Bronchial epithelial cell (primary cell): ENCODE measurements at regions not wholly inside any gene's neighbourhood (a gene's known extent, or its start where the extent isn't known, plus 50 kb on each side); places are given as distances from the start of the nearest gene placed in this dataset.

Experiments
- DNase-seq: peaks from one replicate; pipeline ENCODE4 v3.0.0-alpha.2; 2010; ENCODE audit warnings: low read depth
- FAIRE-seq: peaks from 2 replicates; lab custom pipeline; 2011; peaks lifted over from hg19 to GRCh38; lab: Jason Lieb, UNC
- H3K27me3 ChIP-seq: 2 replicates; pipeline ENCODE4 v1.5.1; 2011; ENCODE audit warnings: low read length; ENCODE audit not compliant: control insufficient read depth, insufficient read depth
- H3K36me3 ChIP-seq: 2 replicates; pipeline ENCODE4 v1.5.1; 2011; ENCODE audit warnings: low read length; ENCODE audit not compliant: control insufficient read depth, insufficient read depth
- H3K4me3 ChIP-seq: 2 replicates; pipeline ENCODE4 v1.5.1; 2011; ENCODE audit warnings: mild to moderate bottlenecking, low read depth, low read length, control low read depth
- TF ChIP-seq, protein P1 (sequence below): IDR thresholded peaks from 2 replicates; pipeline ENCODE4 v1.5.1; 2011; ENCODE audit warnings: mild to moderate bottlenecking, moderate library complexity, low read length, control low read depth, inconsistent platforms; ENCODE audit not compliant: insufficient read depth, severe bottlenecking

DNA sequence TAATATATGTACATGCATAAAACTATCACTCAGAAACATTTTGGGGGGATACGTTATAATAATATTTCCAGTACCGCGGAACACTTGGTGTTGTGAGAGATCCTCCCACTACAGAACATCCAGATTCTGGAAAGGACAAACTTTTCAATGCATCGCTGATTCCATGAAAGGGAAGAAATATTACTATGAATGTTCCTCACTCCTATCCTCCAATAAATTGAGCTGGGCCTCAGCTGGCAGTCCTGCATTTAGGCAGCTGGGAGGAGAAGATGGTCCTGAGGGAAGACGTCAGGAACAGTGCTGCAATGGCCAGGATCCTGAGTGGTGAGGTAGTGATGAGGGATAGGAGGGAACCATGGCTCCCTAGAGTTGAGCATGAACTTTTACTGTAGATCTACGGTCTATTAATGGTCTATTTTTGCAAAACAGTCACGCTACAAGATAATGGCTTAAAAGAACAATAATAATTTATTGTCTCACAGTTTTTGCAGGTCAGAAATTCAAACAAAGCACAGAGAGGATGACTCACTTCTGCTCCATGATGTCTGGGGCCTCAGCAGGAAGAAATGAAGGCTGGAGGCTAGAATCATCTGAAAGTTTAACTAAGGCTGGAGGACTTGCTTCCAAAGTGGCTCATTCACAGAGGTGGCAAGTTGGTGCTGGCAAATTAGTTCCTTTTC is 538.1 kb downstream of the STIM2 start:
- TF ChIP-seq, protein P1, sequence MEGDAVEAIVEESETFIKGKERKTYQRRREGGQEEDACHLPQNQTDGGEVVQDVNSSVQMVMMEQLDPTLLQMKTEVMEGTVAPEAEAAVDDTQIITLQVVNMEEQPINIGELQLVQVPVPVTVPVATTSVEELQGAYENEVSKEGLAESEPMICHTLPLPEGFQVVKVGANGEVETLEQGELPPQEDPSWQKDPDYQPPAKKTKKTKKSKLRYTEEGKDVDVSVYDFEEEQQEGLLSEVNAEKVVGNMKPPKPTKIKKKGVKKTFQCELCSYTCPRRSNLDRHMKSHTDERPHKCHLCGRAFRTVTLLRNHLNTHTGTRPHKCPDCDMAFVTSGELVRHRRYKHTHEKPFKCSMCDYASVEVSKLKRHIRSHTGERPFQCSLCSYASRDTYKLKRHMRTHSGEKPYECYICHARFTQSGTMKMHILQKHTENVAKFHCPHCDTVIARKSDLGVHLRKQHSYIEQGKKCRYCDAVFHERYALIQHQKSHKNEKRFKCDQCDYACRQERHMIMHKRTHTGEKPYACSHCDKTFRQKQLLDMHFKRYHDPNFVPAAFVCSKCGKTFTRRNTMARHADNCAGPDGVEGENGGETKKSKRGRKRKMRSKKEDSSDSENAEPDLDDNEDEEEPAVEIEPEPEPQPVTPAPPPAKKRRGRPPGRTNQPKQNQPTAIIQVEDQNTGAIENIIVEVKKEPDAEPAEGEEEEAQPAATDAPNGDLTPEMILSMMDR, result no peak
- H3K36me3 ChIP-seq, result no peaks in the 10 kb centered on the region
- no peak overlapping the region for H3K4me3 ChIP-seq
- H3K27me3 ChIP-seq, result no peaks in the 10 kb centered on the region
- FAIRE-seq (no peak), DNase-seq (peak; percentile 21)

DNA sequence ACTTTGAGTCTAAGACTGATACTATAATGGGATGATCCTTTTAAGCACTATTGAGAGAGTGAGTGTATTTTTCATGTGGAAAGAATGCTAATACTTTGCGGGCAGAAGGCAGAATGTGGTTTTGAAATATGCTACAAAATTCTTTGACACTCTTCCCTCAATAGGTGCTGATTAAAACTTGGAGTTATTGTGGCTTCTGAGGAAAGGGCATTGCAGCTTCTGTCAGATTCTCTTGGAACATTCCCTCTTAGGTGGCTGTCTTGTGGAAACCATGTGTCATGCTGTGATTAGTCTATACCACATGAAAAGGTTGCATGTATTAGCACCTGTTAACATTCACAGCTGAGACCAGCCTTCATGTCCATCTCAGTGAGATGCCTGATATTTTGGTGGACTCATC is 547.0 kb downstream of the STIM2 start:
- no peak for DNase-seq
- TF ChIP-seq, protein P1, result no peak
- Histone ChIP-seq H3K36me3 (no peaks in the 10 kb centered on the region), H3K27me3 (no peaks in the 10 kb centered on the region), H3K4me3 (no peak overlapping the region)
- no peak for FAIRE-seq

DNA sequence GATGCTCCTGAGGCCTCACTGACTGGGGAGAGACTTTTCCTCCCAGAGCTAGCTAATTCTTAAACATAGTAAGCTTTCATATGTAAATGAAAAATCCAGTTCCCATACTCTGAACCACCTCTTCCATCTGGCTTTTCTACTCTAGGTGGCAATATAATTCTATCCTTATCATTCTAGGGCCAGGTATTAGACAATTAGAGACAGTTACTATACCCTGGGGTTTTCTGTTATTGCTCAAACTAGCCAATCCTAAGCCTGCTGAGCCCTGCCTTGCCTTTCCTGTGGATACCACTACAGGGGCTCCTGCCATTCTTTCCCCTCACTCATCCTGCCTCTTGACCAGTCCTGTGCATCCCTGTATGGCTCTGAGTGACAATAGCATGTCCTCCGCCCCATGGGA is 552.0 kb downstream of the STIM2 start:
- DNase-seq (peak; percentile 29), FAIRE-seq (no peak)
- TF ChIP-seq, protein P1, result no peak
- no peaks in the 10 kb centered on the region for H3K27me3 ChIP-seq
- H3K4me3 ChIP-seq, result no peak overlapping the region
- no peaks in the 10 kb centered on the region for H3K36me3 ChIP-seq

DNA sequence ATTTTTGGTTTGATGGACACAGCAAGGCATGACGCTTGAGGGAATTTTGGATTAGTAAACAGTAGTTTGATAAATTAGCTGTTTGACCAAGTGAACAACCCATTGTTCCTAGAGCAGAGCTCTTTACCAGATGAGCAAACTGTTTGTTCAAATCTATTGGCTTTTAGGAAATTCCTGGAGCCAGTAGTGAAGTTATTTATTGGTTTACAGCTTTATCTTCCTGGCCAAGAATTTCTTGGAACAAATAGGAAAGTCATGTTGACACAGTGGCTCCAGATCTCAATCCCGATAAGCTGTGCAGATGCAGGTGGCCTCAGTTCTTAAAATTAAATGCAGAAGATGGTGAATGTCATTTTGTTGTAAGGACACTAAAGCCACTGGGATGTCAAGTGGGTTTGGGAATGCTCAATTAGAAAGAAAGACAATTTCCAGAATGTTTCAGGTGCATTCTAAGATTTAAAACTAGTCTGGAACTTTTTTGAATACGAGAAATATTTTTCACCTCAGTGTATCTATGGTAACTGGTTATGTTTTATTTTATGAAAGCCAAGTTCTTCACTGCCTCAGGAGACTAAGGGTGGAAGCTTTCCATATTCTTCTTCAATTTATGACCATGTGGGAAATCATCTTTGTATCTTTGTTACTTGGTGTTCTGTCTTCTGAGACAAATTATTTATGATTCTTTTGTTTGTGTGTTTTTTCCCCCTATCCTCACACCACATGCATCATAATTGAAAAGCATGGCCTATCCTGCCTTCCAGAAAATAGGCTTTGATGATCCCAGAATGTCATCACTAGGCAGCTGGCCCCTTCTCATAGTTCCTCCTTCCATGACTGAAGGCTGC is 554.5 kb downstream of the STIM2 start:
- FAIRE-seq, result no peak
- TF ChIP-seq, protein P1, result no peak
- Histone ChIP-seq H3K4me3 (no peak overlapping the region), H3K36me3 (no peaks in the 10 kb centered on the region), H3K27me3 (no peaks in the 10 kb centered on the region)
- DNase-seq, result no peak

DNA sequence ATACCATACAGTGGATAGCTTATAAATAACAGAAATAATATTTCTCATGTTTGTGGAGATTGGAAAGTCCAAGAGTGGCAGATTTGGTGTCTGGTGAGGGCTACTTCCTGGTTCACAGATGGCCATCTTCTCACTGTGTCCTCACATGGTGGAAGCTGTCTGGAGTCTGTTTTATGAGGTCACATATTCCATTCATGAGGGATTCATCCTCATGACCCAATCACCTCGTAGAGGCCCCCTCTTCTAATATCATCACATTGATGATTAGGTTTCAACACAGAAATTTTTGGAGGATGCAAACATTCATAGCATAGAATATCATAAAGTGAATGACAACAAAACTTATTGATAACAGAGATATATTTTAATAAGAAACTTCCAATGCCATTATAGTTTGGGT is 568.0 kb downstream of the STIM2 start:
- no peak for DNase-seq
- Histone ChIP-seq H3K4me3 (no peak overlapping the region), H3K36me3 (no peaks in the 10 kb centered on the region), H3K27me3 (no peaks in the 10 kb centered on the region)
- FAIRE-seq, result no peak
- TF ChIP-seq, protein P1, result no peak
